PC-3 (cell line): ENCODE measurements at regions not wholly inside any gene's neighbourhood (a gene's known extent, or its start where the extent isn't known, plus 50 kb on each side); places are given as distances from the start of the nearest gene placed in this dataset.

Experiments
- CTCF ChIP-seq: fragments of 300-600 bp; sonication (generic); conservative IDR thresholded peaks from 2 replicates; pipeline ENCODE4 v1.5.1; 2017; ENCODE audit warnings: antibody characterized with exemption, low read depth, mild to moderate bottlenecking, low read length
- EZH2 ChIP-seq: fragments of 300-600 bp; sonication (generic); IDR thresholded peaks from one replicate; pipeline ENCODE4 v1.6.1; 2017; ENCODE audit warnings: antibody characterized with exemption, mild to moderate bottlenecking, low read length; ENCODE audit not compliant: unreplicated experiment
- EZH2phosphoT487 ChIP-seq: fragments of 300-600 bp; sonication (generic); IDR thresholded peaks from 2 replicates; pipeline ENCODE4 v1.6.1; 2018; ENCODE audit warnings: mild to moderate bottlenecking, antibody characterized with exemption, low read length, borderline replicate concordance

GRCh38 chr5:114308508-114308907, 53.4 kb upstream of the KCNN2 start:
- TF ChIP-seq EZH2, result no peak
- no peak for TF ChIP-seq CTCF
- TF ChIP-seq EZH2phosphoT487, result no peak
